SK-N-SH treated with all-trans-retinoic acid at 6 μM for 48 hours (cell line): ENCODE measurements at regions not wholly inside any gene's neighbourhood (a gene's known extent, or its start where the extent isn't known, plus 50 kb on each side); places are given as distances from the start of the nearest gene placed in this dataset.

Experiments used
- ARNTL ChIP-seq: fragments of 450-650 bp; formaldehyde crosslinking; IDR thresholded peaks from 2 replicates; pipeline ENCODE4 v1.5.0; 2020; ENCODE audit warnings: low read depth, mild to moderate bottlenecking, moderate library complexity, borderline replicate concordance
- BACH2 ChIP-seq: fragments of 250-450 bp; sonication (Bioruptor Pico); IDR thresholded peaks from 2 replicates; pipeline ENCODE4 v1.9.0; 2021; ENCODE audit warnings: mild to moderate bottlenecking, borderline replicate concordance
- CREB5 ChIP-seq: fragments of 250-450 bp; sonication (Bioruptor Pico); IDR thresholded peaks from 2 replicates; pipeline ENCODE4 v1.5.1; 2020; ENCODE audit warnings: low read depth, mild to moderate bottlenecking, moderate library complexity
- GLIS3 ChIP-seq: fragments of 250-450 bp; sonication (Bioruptor Pico); IDR thresholded peaks from 2 replicates; pipeline ENCODE4 v1.5.0; 2020; ENCODE audit warnings: mild to moderate bottlenecking, moderate library complexity
- PATZ1 ChIP-seq: fragments of 250-450 bp; sonication (Bioruptor Pico); IDR thresholded peaks from 2 replicates; pipeline ENCODE4 v1.8.0; 2020; ENCODE audit warnings: mild to moderate bottlenecking, moderate library complexity, borderline replicate concordance
- PPARA ChIP-seq: fragments of 250-450 bp; sonication (Bioruptor Pico); IDR thresholded peaks from 2 replicates; pipeline ENCODE4 v1.5.0; 2020; ENCODE audit warnings: mild to moderate bottlenecking, borderline replicate concordance
- RARB ChIP-seq: fragments of 250-450 bp; sonication (Bioruptor Pico); IDR thresholded peaks from 2 replicates; pipeline ENCODE4 v1.8.0; 2021; ENCODE audit warnings: mild to moderate bottlenecking, moderate library complexity
- TCF4 ChIP-seq: fragments of 250-450 bp; sonication (Bioruptor Pico); IDR thresholded peaks from 2 replicates; pipeline ENCODE4 v1.8.0; 2021; ENCODE audit warnings: mild to moderate bottlenecking, moderate library complexity, borderline replicate concordance
- TOX ChIP-seq: fragments of 250-450 bp; sonication (Bioruptor Pico); IDR thresholded peaks from 2 replicates; pipeline ENCODE4 v1.8.0; 2021; ENCODE audit warnings: mild to moderate bottlenecking, moderate library complexity, borderline replicate concordance
- ZFP3 ChIP-seq: fragments of 250-450 bp; sonication (Bioruptor Pico); IDR thresholded peaks from 2 replicates; pipeline ENCODE4 v1.5.0; 2020; ENCODE audit warnings: mild to moderate bottlenecking, moderate library complexity
- ZNF565 ChIP-seq: fragments of 450-650 bp; formaldehyde crosslinking; conservative IDR thresholded peaks from 2 replicates; pipeline ENCODE4 v1.5.0; 2020; ENCODE audit warnings: low read depth, mild to moderate bottlenecking, moderate library complexity
- ZNF70 ChIP-seq: fragments of 450-650 bp; formaldehyde crosslinking; IDR thresholded peaks from 2 replicates; pipeline ENCODE4 v1.5.0; 2020; ENCODE audit warnings: mild to moderate bottlenecking, moderate library complexity
- ZNF8 ChIP-seq: fragments of 450-650 bp; formaldehyde crosslinking; IDR thresholded peaks from 2 replicates; pipeline ENCODE4 v1.5.0; 2020; ENCODE audit warnings: mild to moderate bottlenecking, moderate library complexity

- TF ChIP-seq ZNF70 (no peak), TCF4 (CRISPR knock-in tag) (no peak), ARNTL (CRISPR knock-in tag) (no peak), ZNF8 (CRISPR knock-in tag) (no peak), PPARA (no peak), RARB (CRISPR knock-in tag) (no peak), ZNF565 (CRISPR knock-in tag) (no peak), ZFP3 (no peak), TOX (CRISPR knock-in tag) (no peak), PATZ1 (CRISPR knock-in tag) (no peak), CREB5 (CRISPR knock-in tag) (no peak), BACH2 (CRISPR knock-in tag) (no peak), GLIS3 (CRISPR knock-in tag) (no peak)
Measured at GRCh38 chr6:27159725-27160124, 87.8 kb upstream of the PRSS16 start.
